HG03521 (cell line): ENCODE measurements at regions not wholly inside any gene's neighbourhood (a gene's known extent, or its start where the extent isn't known, plus 50 kb on each side); places are given as distances from the start of the nearest gene placed in this dataset.
"Not testable (repeated sequence)": the region's sequence is repeated elsewhere in the genome, so short reads cannot be mapped to it uniquely, and the experiment has no call there.

Source experiments
- ATAC-seq: cut with Tn5 transposase; IDR thresholded peaks from one replicate; pipeline ENCODE4 v1.9.1; 2021; ENCODE audit warnings: mild to moderate bottlenecking, moderate library complexity; ENCODE audit not compliant: unreplicated experiment

- ATAC-seq, result no peak
Observed at GRCh38 chr6:9236443-9236842, 801.1 kb upstream of the SLC35B3 start.

- ATAC-seq, result no peak
Observed at GRCh38 chr6:9233686-9234085, 798.3 kb upstream of the SLC35B3 start.

GRCh38 chr6:9233226-9233625, 797.9 kb upstream of the SLC35B3 start:
- no peak for ATAC-seq

GRCh38 chr6:9225441-9225871, 790.1 kb upstream of the SLC35B3 start:
- no peak for ATAC-seq

GRCh38 chr6:9224539-9224938, 789.2 kb upstream of the SLC35B3 start:
- ATAC-seq, result no peak

GRCh38 chr6:9213717-9214116, 778.4 kb upstream of the SLC35B3 start:
- not testable (repeated sequence) for ATAC-seq

- ATAC-seq, result no peak
Observed at GRCh38 chr6:9208966-9209365, 773.6 kb upstream of the SLC35B3 start.

- ATAC-seq, result no peak
Observed at GRCh38 chr6:9205645-9206044, 770.3 kb upstream of the SLC35B3 start.

GRCh38 chr6:9204171-9204570, 768.8 kb upstream of the SLC35B3 start:
- no peak for ATAC-seq

GRCh38 chr6:9200712-9201111, 765.4 kb upstream of the SLC35B3 start:
- no peak for ATAC-seq

GRCh38 chr6:9197726-9198125, 762.4 kb upstream of the SLC35B3 start:
- no peak for ATAC-seq

- no peak for ATAC-seq
Observed at GRCh38 chr6:9195322-9195721, 760.0 kb upstream of the SLC35B3 start.

- ATAC-seq, result no peak
Observed at GRCh38 chr6:9192405-9192909, 757.1 kb upstream of the SLC35B3 start.

GRCh38 chr6:9186148-9186547, 750.8 kb upstream of the SLC35B3 start:
- no peak for ATAC-seq

GRCh38 chr6:9178071-9178470, 742.7 kb upstream of the SLC35B3 start:
- no peak for ATAC-seq

GRCh38 chr6:9173229-9173628, 737.9 kb upstream of the SLC35B3 start:
- no peak for ATAC-seq

- ATAC-seq, result no peak
Observed at GRCh38 chr6:9172096-9172495, 736.8 kb upstream of the SLC35B3 start.

- no peak for ATAC-seq
Observed at GRCh38 chr6:9168669-9169068, 733.3 kb upstream of the SLC35B3 start.

GRCh38 chr6:9161731-9162130, 726.4 kb upstream of the SLC35B3 start:
- ATAC-seq, result no peak

- no peak for ATAC-seq
Observed at GRCh38 chr6:9159051-9159450, 723.7 kb upstream of the SLC35B3 start.

GRCh38 chr6:9155836-9156235, 720.5 kb upstream of the SLC35B3 start:
- ATAC-seq, result no peak

- ATAC-seq, result no peak
Observed at GRCh38 chr6:9143140-9143539, 707.8 kb upstream of the SLC35B3 start.

- no peak for ATAC-seq
Observed at GRCh38 chr6:9140951-9141460, 705.7 kb upstream of the SLC35B3 start.
